Activated CD8-positive, alpha-beta memory T cell treated with anti-CD3 and anti-CD28 coated beads for 1 hour (primary cell): ENCODE measurements at regions not wholly inside any gene's neighbourhood (a gene's known extent, or its start where the extent isn't known, plus 50 kb on each side); places are given as distances from the start of the nearest gene placed in this dataset.
"Not testable (repeated sequence)": the region's sequence is repeated elsewhere in the genome, so short reads cannot be mapped to it uniquely, and the experiment has no call there.

ENCODE experiments used
- DNase-seq, 2 donors: peaks; one replicate each; pipeline ENCODE4 v3.0.0-alpha.2; 2020; ENCODE audit warnings: low read depth in 1 of 2; ENCODE audit errors: extremely low read depth in 1 of 2

GRCh38 chr6:119686644-119687043 is 337.1 kb upstream of the MAN1A1 start:
- no peak for DNase-seq

- DNase-seq, result no peak
These were observed 336.7 kb upstream of the MAN1A1 start for GRCh38 chr6:119686240-119686639.

DNA sequence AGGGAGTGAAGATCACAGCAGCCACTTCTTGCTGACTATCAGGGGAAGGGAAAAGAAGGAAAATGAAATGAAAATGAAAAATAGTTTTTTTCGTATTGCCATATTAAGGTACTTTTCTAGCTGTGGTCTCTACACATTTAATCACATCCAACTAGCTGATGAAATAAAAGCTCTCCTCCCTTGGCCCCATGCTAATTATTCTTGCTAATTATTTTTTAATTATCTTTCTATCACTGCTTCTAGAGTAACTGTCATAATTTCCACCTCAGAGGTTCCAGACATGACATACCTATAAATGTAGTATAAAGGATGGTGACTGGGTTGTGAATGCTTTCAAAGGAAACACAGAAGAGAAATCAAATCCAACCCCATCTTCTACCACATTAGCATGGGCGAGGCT is 334.1 kb upstream of the MAN1A1 start:
- no peak for DNase-seq

GRCh38 chr6:119683031-119683430 is 333.5 kb upstream of the MAN1A1 start:
- no peak for DNase-seq

- no peak for DNase-seq
These were observed 329.4 kb upstream of the MAN1A1 start for GRCh38 chr6:119678961-119679360.

GRCh38 chr6:119677384-119677783 is 327.8 kb upstream of the MAN1A1 start:
- DNase-seq, result no peak

DNA sequence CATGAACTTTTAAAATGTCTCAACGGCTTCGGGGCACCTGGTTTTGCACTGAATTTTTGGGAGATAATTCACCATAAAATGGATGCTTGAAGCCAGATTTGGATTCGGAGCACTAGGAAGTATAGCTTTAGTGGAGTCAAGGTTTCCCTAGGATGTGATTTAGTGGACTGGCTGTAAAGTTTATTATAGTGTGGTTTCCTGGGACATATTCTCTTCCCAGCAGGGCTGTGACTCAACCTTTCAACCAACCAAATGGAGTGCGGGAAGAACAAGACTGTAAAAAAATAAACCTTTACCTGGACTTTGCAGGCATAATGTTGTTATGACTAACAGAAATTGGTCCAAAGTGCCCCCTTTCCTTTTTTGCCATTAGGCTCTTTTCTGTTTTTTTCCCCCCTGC is 327.4 kb upstream of the MAN1A1 start:
- no peak for DNase-seq

GRCh38 chr6:119676230-119676629 is 326.7 kb upstream of the MAN1A1 start:
- no peak for DNase-seq

- DNase-seq, result no peak
These were observed 324.2 kb upstream of the MAN1A1 start for GRCh38 chr6:119673741-119674140.

- no peak for DNase-seq
These were observed 323.2 kb upstream of the MAN1A1 start for GRCh38 chr6:119672725-119673124.

DNA sequence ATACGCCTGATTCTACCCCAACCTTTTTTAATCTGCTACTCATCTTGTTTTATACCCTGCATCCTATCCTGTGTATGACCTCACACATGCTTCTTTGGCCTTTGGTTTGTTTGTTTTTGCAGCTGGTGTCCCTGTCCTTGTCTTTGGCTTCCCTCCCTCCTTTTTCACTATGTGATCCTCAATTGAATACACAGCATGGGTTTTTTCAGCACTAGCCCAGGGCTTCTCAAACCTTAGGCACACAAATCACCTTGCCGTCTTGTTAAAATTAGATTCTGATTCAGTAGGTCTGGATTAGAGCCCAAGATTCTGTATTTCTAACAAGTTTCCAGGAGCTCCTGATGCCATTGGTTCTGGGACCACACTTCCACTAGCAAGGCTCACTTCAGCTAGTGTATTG is 321.5 kb upstream of the MAN1A1 start:
- DNase-seq, result no peak

DNA sequence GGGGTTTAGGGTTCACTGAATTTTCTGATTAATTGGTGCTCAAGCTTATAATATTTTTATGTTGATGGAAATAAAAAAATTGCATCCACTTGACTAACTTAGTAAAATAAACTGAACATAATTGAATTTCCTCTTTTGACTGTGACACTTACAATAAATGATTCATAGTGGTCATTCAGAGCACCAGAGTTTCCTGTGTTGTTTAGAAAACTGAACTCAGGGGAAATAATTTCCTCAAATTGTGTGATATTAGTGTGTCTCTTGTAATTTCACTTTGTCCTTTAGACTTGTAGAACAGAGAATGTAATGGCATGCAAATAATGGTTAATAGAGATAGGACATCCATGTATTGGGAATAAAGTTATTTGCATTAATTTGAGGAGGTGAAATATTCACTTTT is 319.7 kb upstream of the MAN1A1 start:
- no peak for DNase-seq

- not testable (repeated sequence) for DNase-seq
These were observed 315.9 kb upstream of the MAN1A1 start for GRCh38 chr6:119665432-119665831.

DNA sequence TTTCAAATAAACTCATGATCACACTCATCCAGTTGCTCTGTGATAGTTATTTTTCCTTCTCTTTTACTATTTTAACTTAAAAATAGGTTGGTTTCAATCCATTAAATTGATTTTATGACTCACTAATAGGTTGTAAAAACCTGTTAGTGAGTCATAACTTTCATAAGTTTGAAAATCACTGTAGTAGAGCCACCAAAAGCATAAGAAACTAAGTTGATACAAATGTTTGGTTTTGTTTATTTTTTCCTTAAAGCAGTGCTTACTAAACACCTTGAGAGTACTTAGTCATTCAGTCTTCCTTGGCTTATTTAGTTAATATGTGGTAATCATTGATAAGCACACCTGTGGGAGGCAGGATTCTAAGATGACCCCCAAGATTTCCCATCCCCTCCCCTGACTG is 312.1 kb upstream of the MAN1A1 start:
- DNase-seq, result no peak

DNA sequence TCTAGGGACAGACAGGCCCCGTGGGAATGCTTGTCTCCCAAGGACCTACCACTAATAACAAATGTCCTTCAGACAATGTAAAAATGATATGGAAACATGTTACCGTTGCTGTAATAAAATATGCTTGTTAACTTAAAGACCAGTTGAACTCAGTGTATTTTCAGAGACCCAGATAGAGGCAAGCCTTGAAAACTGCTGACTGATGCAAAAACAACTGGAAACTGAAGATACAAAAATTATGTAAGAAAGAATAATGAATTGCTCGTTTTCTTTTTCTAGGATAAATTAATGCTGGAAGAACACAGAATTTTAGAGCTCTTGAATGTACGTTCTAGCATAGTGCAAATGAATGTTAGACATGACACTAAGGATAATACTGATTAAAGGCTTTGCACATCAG is 311.5 kb upstream of the MAN1A1 start:
- no peak for DNase-seq

DNA sequence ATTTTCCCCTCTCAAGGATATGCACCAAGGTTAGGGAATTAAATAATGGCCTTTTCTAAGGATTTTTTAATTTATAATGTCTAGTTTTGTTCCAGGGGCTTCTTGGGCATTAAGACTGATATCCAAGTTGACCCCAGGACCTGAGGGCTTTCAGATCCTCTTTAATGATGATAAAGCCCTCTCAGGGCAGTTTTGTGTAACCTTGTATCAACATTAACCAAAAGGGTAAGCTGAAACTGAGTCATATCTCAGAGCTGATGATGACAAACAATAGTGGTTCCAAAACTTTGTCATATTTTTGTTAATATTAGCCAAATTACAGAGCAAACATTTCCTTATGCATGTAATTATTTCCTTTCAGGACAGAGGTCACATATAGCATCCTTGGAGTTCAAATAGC is 309.4 kb upstream of the MAN1A1 start:
- DNase-seq, result no peak

DNA sequence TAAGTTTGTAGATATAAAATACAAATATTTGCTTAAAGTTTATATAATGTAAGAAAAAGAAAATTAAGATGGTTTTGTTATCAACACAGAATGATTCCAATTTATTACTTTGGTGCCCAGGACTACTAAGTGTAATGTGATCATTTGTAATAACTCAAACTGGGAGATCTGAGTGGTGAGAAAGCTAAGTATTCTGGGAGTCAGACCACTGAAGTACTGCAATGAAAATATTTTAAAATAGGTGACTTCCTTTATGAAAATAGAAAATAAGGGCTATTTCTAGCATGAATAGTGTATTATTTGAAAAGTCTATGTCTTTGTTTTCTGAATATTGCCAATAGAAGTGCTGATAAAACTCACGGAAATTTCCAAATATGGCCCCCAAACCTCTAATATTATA is 305.6 kb upstream of the MAN1A1 start:
- no peak for DNase-seq

DNA sequence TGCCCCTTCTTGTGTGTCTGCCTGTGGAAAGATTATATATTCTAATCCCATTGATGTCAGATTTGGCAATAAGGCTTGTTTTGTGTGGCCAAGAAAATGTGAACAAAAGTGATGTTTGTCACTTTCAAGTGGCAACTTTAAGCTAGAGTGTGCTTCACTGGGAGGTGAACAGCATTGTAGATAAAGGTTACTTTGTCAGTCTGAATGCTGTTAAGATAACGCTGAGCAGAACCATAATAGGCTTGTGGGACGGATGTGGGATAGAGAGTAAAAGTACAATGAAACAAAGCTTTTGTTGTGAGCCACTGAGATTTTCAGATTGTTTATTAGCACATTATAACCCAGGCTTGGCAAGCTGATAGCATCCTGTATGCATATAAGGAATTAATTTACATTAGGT is 303.8 kb upstream of the MAN1A1 start:
- no peak for DNase-seq

DNA sequence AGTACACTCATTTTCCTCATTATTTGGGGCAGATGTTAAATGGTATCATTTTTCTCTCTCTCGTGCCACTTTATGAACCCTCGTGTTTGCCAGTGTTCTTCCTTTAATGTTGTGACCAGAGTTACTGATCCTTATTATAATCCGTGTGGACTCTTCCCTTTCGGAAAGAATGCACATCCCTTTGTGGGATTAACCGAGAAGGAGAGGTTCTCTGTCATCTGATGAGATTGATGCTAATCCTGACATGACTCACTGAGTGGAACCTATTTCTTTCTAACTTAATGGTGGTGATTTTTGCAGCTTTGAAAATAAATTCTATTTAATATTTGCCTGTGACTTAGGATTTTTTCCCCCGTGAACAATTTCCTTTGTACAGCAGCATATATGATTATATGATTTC is 300.0 kb upstream of the MAN1A1 start:
- no peak for DNase-seq

GRCh38 chr6:119647309-119647708 is 297.7 kb upstream of the MAN1A1 start:
- no peak for DNase-seq

DNA sequence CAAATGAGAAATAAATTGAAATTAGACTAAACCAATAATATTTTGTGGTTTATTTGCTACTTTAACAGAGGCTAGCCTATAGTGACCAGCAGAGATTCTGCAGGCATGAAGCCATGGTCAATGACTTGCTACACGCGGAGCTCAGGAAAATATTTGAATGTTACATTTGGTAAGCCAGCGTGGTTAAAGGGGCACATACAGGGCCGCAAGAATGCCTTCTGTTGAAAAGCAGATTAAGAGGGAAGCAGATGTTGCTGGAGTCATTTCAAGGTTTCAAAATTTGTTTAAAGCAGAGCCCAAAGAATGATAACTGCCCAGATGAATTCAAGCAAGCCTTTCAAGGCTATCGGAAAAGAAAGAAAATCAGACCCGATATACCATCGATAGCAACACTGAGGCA is 294.3 kb upstream of the MAN1A1 start:
- DNase-seq, result no peak

DNA sequence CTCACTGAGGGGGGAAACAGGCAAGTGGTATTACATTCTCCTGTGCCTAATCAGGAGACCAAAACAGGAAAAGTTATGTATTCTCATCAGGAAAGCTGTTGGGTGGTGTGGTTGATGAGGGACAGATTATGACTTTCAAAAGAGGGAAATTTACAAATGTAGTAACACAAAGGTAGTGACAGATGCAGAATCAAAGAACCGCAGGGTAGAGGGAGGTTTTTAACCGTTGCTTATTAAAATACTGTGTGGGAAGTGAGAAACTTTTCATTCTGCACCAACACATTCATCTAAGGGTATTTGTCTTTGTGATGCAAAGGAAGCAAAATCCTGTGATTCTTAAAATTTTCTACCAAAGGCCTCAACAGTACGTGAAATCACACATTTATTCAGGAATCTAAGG is 288.2 kb upstream of the MAN1A1 start:
- no peak for DNase-seq

DNA sequence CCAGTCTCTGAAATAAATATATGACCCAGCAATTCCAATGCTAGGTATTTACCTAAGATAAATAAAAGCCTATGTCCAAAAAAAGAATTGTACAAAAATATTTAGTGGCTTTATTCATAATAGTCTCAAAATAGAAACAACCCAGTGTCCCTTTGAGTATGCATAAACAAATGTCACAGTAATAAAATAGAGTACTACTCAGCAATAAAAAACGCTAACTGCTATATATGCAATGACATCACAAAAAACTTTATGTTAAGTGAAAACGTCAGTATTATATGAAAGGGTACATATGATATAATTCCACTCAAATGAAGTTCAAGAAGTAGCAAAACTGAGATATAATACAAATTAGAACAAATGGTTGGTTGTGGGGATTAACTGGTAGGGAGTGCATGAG is 286.5 kb upstream of the MAN1A1 start:
- no peak for DNase-seq

DNA sequence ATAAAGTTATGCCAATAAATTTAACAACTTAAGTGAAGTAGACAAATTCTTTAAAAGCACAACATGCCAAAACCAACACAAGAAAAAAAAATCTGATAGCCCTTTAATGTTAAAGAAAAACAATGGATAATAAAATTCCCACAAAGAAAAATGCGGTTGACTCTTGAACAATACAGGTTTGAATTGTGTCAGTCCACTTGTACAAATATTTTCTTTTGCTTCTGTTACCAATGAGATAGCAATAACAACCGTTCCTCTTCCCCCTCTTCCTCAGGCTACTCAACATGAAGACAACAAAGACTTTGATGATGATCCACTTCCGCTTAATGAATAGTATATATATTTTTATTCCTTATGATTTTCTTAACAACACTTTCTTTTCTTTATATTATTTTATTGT is 283.9 kb upstream of the MAN1A1 start:
- no peak for DNase-seq
